HFF-Myc (cell line): ENCODE measurements at regions not wholly inside any gene's neighbourhood (a gene's known extent, or its start where the extent isn't known, plus 50 kb on each side); places are given as distances from the start of the nearest gene placed in this dataset.

Experiments used
- DNase-seq: peaks from one replicate; pipeline ENCODE4 v3.0.0-alpha.2; 2011; ENCODE audit warnings: low read depth; ENCODE audit errors: extremely low read depth
- H3K4me3 ChIP-seq: replicated peaks from 2 replicates; pipeline ENCODE4 v1.5.1; 2011; ENCODE audit warnings: low read depth, mild to moderate bottlenecking, control low read depth, low read length
- TF ChIP-seq, protein P1 (sequence below): IDR thresholded peaks from 2 replicates; pipeline ENCODE4 v1.5.1; 2012; ENCODE audit warnings: mild to moderate bottlenecking, low read depth, low read length, control low read depth; ENCODE audit errors: missing control alignments

DNA sequence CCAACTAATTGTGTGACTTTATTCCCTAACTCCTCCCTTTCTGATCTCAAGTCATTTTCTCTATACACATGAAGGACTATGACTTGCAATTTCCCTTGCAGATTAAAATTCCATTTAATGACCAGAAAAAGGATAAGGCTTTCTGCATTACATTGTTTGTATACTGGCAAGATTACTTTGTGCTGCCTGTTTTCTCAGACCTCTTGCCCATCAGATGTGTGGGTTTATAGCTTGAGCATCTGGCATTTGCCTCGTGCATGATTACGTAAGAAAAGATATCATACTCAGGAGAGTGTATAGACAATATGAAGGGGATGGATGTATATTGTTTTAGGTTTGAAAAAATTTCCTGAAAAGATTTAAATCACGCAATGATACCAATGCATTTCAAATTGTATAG, 593.8 kb upstream of the SLIT2 start:
- no peak overlapping the region for H3K4me3 ChIP-seq
- TF ChIP-seq, protein P1, sequence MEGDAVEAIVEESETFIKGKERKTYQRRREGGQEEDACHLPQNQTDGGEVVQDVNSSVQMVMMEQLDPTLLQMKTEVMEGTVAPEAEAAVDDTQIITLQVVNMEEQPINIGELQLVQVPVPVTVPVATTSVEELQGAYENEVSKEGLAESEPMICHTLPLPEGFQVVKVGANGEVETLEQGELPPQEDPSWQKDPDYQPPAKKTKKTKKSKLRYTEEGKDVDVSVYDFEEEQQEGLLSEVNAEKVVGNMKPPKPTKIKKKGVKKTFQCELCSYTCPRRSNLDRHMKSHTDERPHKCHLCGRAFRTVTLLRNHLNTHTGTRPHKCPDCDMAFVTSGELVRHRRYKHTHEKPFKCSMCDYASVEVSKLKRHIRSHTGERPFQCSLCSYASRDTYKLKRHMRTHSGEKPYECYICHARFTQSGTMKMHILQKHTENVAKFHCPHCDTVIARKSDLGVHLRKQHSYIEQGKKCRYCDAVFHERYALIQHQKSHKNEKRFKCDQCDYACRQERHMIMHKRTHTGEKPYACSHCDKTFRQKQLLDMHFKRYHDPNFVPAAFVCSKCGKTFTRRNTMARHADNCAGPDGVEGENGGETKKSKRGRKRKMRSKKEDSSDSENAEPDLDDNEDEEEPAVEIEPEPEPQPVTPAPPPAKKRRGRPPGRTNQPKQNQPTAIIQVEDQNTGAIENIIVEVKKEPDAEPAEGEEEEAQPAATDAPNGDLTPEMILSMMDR = no peak
- DNase-seq = no peak

DNA sequence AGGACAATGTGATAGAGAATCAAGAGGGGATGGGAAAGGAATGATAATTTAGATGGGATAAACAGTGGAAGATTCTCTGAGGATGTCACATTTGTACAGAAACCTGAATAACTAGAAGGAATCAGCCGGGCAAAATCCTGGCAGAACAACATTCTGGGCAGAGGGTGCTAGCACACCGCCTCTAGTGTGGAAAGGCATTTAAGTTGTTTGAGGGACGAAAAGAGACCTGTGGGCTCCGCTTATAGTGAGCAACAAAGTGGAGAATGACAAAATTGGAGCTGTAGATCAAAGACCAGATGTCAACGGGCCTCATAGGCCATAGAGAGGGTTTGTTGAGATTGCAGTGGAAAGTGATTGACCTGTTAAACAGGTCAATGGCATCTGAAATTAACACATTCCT, 596.0 kb upstream of the SLIT2 start:
- H3K4me3 ChIP-seq = no peak overlapping the region

DNA sequence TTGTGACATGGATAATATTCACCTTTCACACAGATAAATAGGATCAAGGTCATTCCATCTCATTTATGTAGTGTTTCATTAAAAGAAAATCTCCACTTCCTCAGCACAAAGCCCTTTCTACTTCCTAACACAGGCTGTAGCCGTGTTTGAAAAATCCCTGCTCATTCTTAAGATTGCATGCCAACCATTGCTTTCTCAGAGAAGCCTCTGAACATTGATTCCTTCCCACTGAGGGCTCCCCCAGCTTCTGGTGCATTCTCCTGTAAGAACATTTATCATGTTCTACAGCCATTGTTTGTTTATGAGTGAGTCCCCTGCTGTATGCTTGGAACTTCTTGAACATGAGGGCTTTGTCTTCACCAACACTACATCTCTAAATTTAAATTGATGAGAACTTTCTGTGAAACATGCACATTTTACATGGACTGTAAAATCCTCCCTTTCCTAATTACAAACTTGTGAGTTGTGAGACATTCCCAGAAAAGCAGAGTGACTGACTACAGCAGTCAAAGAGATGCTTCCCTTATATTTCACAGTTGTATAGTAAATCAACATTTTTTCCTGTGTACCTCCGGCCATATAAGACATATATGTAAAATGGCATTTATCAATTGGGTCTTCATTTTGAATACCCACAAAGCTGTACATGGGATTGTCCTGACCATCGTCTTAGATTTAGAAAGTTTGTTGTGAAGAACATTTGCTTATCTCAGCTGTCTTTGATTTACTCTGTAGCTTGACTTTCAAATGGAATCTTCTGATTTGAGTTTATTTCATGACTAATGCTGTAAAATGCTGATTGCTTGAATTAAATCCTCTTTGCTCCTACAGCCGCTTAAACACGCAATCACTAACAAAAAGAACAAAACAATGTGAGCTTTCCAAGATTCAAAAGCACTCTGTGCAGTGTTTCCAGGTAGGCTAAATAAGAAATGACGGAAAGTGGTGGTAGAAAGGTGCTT, 600.5 kb upstream of the SLIT2 start:
- TF ChIP-seq, protein P1 = no peak
- DNase-seq = no peak
- no peak overlapping the region for H3K4me3 ChIP-seq

More for the DNA sequence above, 596.0 kb upstream of the SLIT2 start:
- DNase-seq = no peak
- TF ChIP-seq, protein P1 = no peak

DNA sequence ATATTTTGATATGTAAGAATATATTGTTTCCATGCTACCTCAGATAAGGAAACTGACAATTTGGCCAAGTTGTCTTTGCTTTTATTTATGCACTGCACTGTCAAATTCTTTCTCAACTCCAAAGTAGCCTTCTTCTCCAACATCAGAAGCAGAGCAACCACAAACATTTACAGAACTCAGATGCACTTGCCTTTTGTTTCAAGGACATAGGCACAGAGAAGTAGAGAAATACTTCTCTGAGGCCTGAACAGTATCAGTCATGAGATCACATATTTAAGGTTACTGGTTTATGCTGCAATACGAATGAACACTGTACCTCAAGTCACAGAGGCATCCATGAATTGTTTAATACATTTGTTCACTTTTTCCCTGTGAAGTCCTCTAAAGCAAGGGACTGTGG, 606.1 kb upstream of the SLIT2 start:
- TF ChIP-seq, protein P1 = no peak
- DNase-seq = no peak
- no peak overlapping the region for H3K4me3 ChIP-seq

DNA sequence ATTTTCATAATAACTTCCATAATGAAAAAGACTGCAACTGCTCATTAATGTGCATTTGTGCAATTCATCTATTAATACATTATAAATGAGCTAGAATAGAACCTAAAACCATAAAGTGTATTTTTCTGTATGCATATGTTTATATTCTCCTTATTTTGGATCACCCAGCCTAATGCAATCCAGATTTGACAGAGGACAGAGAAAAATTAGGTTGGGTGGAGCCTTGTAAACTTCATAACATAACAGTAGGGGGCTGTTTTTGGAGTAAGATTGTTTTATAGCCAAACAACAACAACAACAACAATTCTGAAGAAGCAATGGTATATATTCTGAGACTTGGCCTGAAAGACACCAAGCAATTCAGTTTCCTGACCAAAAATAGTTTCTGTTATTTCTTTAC, 615.3 kb upstream of the SLIT2 start:
- TF ChIP-seq, protein P1 = no peak
- DNase-seq = peak; percentile 11

DNA sequence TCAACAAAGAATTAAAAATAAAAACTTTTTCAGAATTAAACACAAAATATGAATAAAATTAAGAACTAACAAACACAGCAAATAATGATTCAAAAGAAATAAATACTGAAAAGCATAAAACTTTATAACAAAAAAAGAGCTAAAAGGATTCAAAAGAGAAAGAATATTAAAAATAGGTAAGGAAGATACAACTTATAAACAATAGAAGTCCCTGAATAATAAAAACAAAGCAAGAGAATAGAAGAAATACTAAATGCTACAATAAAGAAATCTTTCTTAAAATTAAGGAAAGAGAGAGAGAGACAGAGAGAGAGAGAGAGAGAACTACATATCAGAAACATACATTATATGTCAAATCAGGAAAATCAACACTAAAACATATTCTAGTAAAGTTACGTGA, 619.9 kb upstream of the SLIT2 start:
- TF ChIP-seq, protein P1 = no peak
- H3K4me3 ChIP-seq = no peak overlapping the region
- no peak for DNase-seq

More for the DNA sequence above, 615.3 kb upstream of the SLIT2 start:
- no peak overlapping the region for H3K4me3 ChIP-seq

DNA sequence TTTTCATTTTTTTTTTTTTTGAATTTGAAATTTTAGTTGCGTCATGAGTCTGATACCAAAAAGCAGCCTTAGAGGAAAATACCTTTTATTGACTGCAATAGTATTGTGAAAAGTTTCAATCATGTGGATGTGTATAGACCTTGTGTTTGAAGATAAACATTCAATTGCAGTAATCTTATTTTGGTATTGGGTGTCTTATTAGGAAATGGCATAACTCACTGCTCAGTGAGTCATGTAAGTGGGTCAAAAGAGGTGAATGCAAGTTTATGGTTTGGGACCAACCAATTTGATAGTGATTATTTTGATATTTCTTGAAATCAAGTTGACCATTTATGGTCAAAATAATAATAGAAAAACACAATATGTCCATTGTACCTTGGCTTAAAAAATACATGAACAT, 627.8 kb upstream of the SLIT2 start:
- no peak for DNase-seq
- no peak overlapping the region for H3K4me3 ChIP-seq
- TF ChIP-seq, protein P1 = no peak
